ENCODE measurements at regions not wholly inside any gene's neighbourhood (a gene's known extent, or its start where the extent isn't known, plus 50 kb on each side); places are given as distances from the start of the nearest gene placed in this dataset.
"Not testable (repeated sequence)": the region's sequence is repeated elsewhere in the genome, so short reads cannot be mapped to it uniquely, and the experiment has no call there.

DNA sequence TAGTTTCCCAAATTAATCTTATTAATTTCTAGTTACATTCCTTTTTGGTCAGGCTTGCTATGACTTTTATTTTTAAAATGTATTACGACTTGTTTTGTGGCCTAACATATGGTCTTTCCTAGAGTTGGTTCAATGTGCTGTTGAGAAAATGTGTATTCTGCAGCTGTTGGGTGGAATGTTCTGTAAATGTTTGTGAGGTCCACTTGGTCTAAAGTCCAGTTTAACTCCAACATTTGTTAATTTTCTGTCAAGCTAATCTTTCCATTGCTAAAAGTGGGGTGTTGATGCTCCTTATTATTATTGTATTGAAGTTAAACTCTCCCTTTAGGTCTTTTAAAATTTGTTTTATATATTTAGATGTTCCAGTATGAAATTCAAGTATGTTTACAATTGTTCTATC lies 1010.8 kb upstream of the EDIL3 start:
- Histone ChIP-seq H3K36me3 (ENCODE audit: control insufficient read depth, insufficient read depth, low read length) (no peaks in the 10 kb centered on the region), H3K4me1 (ENCODE audit: control insufficient read depth, insufficient read depth, low read length) (no peaks in the 10 kb centered on the region), H3K9me3 (ENCODE audit: control insufficient read depth, insufficient read depth, low read length) (no peaks in the 10 kb centered on the region), H3K4me3 (ENCODE audit: low read length) (no peak overlapping the region), H3K27ac (ENCODE audit: low read length) (no peak overlapping the region), H3K27me3 (ENCODE audit: control insufficient read depth, insufficient read depth, low read length) (no peaks in the 10 kb centered on the region)
- peaks cover 9% of the 10 kb centered on the region for H3K36me3 Mint-ChIP-seq
- ATAC-seq (no peak), DNase-seq (no peak)
- WGBS (ENCODE audit: insufficient coverage) = 71% methylated on average over 1 of the region's 1 CpG
- peaks cover 16 to 17% of the 10 kb centered on the region in 2 donors for H3K9me3 Mint-ChIP-seq
- no peak overlapping the region for H3K4me3 Mint-ChIP-seq
- intact Hi-C loops (cut with micrococcal nuclease) = no loop called here
- no peaks in the 10 kb centered on the region for H3K27me3 Mint-ChIP-seq (ENCODE audit: low read depth in 2 of 2)
- H3K27ac Mint-ChIP-seq = no peak overlapping the region
- TF ChIP-seq, protein P1, sequence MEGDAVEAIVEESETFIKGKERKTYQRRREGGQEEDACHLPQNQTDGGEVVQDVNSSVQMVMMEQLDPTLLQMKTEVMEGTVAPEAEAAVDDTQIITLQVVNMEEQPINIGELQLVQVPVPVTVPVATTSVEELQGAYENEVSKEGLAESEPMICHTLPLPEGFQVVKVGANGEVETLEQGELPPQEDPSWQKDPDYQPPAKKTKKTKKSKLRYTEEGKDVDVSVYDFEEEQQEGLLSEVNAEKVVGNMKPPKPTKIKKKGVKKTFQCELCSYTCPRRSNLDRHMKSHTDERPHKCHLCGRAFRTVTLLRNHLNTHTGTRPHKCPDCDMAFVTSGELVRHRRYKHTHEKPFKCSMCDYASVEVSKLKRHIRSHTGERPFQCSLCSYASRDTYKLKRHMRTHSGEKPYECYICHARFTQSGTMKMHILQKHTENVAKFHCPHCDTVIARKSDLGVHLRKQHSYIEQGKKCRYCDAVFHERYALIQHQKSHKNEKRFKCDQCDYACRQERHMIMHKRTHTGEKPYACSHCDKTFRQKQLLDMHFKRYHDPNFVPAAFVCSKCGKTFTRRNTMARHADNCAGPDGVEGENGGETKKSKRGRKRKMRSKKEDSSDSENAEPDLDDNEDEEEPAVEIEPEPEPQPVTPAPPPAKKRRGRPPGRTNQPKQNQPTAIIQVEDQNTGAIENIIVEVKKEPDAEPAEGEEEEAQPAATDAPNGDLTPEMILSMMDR (IDR thresholded peaks at IDR 0.05) = no peak
- H3K4me1 Mint-ChIP-seq = no peaks in the 10 kb centered on the region

DNA sequence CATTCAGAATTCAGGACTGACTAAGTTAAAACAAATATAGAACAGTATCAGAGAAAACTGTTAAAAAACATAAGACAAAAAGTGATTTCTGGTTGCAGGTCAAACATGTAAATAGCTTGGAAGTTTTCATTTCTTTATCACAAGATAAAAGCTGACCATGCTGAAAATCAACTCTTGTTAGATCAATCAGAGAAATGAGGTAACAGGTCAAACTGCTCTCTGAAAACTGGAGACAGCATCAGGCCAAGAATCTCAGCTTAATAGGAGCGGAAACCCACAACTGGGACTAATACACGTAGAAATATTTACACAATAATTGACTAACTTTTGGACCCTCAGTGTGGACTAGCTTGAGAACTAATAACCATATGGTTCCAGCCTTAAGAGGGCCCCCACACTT lies 1012.8 kb upstream of the EDIL3 start:
- Histone ChIP-seq H3K36me3 (ENCODE audit: control insufficient read depth, insufficient read depth, low read length) (no peaks in the 10 kb centered on the region), H3K9me3 (ENCODE audit: control insufficient read depth, insufficient read depth, low read length) (no peaks in the 10 kb centered on the region), H3K4me3 (ENCODE audit: low read length) (no peak overlapping the region), H3K27ac (ENCODE audit: low read length) (no peak overlapping the region), H3K4me1 (ENCODE audit: control insufficient read depth, insufficient read depth, low read length) (no peaks in the 10 kb centered on the region), H3K27me3 (ENCODE audit: control insufficient read depth, insufficient read depth, low read length) (no peaks in the 10 kb centered on the region)
- Mint-ChIP-seq H3K27ac (no peak overlapping the region), H3K9me3 (peaks cover 19 to 21% of the 10 kb centered on the region in 2 donors), H3K4me1 (no peaks in the 10 kb centered on the region), H3K27me3 (ENCODE audit: low read depth in 2 of 2) (no peaks in the 10 kb centered on the region), H3K36me3 (peaks cover 14% of the 10 kb centered on the region), H3K4me3 (no peak overlapping the region)
- 89% methylated on average over 2 of the region's 2 CpGs for WGBS (ENCODE audit: insufficient coverage)
- TF ChIP-seq, protein P1 (IDR thresholded peaks at IDR 0.05) = no peak
- no peak for ATAC-seq
- no peak for DNase-seq
- intact Hi-C loops (cut with micrococcal nuclease) = no loop called here

DNA sequence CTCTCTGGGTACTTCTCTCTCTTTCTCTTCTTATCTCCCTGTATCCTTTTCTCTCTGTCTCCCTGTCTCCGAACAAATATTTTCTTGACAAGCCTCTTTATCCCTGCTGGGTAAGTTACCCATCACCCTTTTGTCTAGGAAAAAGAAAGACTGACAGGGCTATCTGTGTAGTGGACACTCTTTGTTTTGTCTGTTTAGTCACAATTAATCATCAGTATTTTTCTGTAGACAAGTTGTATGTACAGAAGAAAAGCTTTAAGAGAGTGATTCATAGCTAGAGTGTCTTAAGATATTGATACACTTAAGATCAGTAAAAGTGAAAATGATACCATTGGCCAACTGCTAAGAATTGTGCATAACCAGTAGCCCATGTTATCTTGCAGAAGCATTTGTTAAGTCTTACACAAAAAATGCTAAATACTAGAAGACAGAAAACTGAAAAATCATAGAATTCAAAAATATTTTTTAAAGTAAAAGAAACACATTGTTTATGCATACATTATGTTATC lies 1043.8 kb upstream of the EDIL3 start:
- no peaks in the 10 kb centered on the region for H3K27me3 ChIP-seq (ENCODE audit: control insufficient read depth, insufficient read depth, low read length)
- peaks cover 12% of the 10 kb centered on the region for H3K9me3 ChIP-seq (ENCODE audit: control insufficient read depth, insufficient read depth, low read length)
- no peak overlapping the region for H3K27ac Mint-ChIP-seq
- 100% methylated on average over 1 of the region's 1 CpG for WGBS (ENCODE audit: insufficient coverage)
- no peak for DNase-seq
- peaks cover 8 to 20% of the 10 kb centered on the region in 2 donors for H3K9me3 Mint-ChIP-seq
- no peaks in the 10 kb centered on the region for H3K4me1 ChIP-seq (ENCODE audit: control insufficient read depth, insufficient read depth, low read length)
- no peaks in the 10 kb centered on the region for H3K4me1 Mint-ChIP-seq
- ATAC-seq = no peak
- no peaks in the 10 kb centered on the region for H3K27me3 Mint-ChIP-seq (ENCODE audit: low read depth in 2 of 2)
- H3K4me3 ChIP-seq (ENCODE audit: low read length) = no peak overlapping the region
- H3K27ac ChIP-seq (ENCODE audit: low read length) = no peak overlapping the region
- H3K36me3 ChIP-seq (ENCODE audit: control insufficient read depth, insufficient read depth, low read length) = no peaks in the 10 kb centered on the region
- H3K36me3 Mint-ChIP-seq = peaks cover 6% of the 10 kb centered on the region
- intact Hi-C loops (cut with micrococcal nuclease) = no loop called here
- TF ChIP-seq, protein P1 (IDR thresholded peaks at IDR 0.05) = no peak
- no peak overlapping the region for H3K4me3 Mint-ChIP-seq

DNA sequence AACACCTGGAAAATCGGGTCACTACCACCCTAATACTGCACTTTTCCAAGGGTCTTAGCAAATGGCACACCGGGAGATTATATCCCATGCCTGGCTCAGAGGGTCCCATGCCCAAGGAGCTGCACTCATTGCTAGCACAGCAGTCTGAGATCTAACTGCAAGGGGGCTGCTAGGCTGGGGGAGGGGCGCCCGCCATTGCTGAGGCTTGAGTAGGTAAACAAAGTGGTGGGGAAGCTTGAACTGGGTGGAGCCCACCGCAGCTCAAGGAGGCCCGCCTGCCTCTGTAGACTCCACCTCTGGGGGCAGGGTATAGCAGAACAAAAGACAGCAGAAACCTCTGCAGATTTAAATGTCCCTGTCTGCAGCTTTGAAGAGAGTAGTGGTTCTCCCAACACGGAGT lies 1047.0 kb upstream of the EDIL3 start:
- H3K4me1 Mint-ChIP-seq; ATAC-seq; intact Hi-C loops (cut with micrococcal nuclease); DNase-seq; H3K27ac Mint-ChIP-seq; H3K36me3 Mint-ChIP-seq; H3K27me3 Mint-ChIP-seq (ENCODE audit: low read depth in 2 of 2); H3K36me3 ChIP-seq (ENCODE audit: control insufficient read depth, insufficient read depth, low read length); H3K4me3 Mint-ChIP-seq; H3K27ac ChIP-seq (ENCODE audit: low read length); H3K27me3 ChIP-seq (ENCODE audit: control insufficient read depth, insufficient read depth, low read length); H3K4me3 ChIP-seq (ENCODE audit: low read length); H3K4me1 ChIP-seq (ENCODE audit: control insufficient read depth, insufficient read depth, low read length): not testable (repeated sequence)
- 84% methylated on average over 7 of the region's 7 CpGs for WGBS (ENCODE audit: insufficient coverage)
- peaks cover 15 to 28% of the 10 kb centered on the region in 2 donors for H3K9me3 Mint-ChIP-seq
- H3K9me3 ChIP-seq (ENCODE audit: control insufficient read depth, insufficient read depth, low read length) = peaks cover 12% of the 10 kb centered on the region

Data from natural killer cell (primary cell).